ENCODE measurements at regions not wholly inside any gene's neighbourhood (a gene's known extent, or its start where the extent isn't known, plus 50 kb on each side); places are given as distances from the start of the nearest gene placed in this dataset.

- FAIRE-seq: no peak
- no peak for TF ChIP-seq POLR2A (IDR thresholded peaks at IDR 0.05; ENCODE audit: low read depth, low read length)
- DNase-seq (ENCODE audit: insufficient read length, low spot score): no peak
Measured at GRCh38 chr14:34021096-34021495, 70.2 kb upstream of the EGLN3 start.

DNA sequence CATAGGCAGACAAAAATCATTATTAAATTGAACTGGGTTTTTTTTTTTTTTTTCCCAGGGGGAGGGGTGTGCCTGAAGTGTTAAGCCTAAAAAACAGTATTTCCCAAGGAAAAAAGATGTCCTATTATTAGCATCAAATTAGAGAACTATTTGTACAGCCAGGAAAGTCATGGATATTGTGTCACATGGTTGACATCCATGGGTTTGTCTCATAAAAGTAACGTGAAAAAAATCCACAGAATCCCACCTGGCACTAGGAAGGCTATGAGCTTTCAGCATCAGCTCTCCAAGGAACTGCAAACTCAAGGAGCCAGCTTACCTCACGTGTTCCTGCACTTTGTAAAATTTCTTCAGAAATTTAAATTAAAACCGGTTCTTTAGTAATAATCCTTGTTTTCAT, 69.1 kb upstream of the EGLN3 start:
- DNase-seq (ENCODE audit: insufficient read length, low spot score) (no peak), FAIRE-seq (no peak)
- TF ChIP-seq POLR2A (IDR thresholded peaks at IDR 0.05; ENCODE audit: low read depth, low read length): no peak

DNA sequence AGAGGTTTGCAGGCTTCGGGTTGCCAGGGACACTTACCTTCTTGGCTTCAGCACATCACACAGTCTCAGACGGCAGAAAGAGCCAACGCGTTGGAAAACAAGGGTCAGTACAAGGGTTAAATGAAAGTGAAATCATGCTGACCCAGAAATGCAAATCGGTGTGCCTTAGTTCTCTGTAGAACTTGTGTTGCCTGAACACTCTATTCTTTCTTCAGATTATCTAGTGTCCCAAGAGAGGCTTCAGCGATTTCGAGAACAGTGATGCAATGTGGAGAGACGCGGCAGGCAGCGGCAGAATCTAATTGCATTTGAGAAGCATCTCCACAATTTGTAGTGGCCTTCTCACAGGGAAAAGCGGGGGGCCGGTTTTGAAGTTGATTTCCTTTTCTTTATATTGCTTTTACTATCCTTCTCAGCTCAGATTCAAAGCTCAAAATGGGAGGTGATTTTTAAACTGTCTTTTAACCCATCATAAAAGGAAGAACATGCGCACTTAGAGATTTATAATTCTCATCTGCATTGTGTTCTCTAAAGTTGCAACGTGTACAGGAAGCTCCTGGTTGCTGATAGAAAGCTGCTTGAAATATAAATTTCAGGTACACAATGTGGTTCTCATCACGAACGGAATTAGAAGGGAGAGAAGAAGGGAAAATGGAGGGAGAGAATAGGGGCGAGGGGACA, 67.8 kb upstream of the EGLN3 start:
- DNase-seq (ENCODE audit: insufficient read length, low spot score) (no peak), FAIRE-seq (peak; percentile 66)
- no peak for TF ChIP-seq POLR2A (IDR thresholded peaks at IDR 0.05; ENCODE audit: low read depth, low read length)

- no peak for DNase-seq (ENCODE audit: insufficient read length, low spot score)
- FAIRE-seq: no peak
Measured at GRCh38 chr14:34018125-34018524, 67.3 kb upstream of the EGLN3 start.

DNA sequence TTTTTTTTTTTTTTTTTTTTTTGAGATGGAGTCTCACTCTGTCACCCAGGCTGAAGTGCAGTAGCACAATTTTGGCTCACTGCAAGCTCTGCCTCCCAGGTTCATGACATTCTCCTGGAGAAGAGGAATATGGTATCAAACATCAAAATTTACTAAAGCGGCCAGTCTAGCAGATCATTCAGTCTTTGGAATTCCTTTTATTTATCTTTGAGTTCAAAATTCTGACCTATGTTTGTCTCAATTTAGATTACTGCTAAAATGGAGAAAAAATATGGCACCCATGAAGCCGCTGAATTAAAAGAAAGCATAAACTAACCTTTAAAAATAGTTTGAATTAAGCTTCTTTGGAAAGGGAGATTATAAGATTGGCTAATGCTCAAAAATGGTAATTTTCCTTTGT, 64.5 kb upstream of the EGLN3 start:
- TF ChIP-seq POLR2A (IDR thresholded peaks at IDR 0.05; ENCODE audit: low read depth, low read length): no peak
- FAIRE-seq: no peak
- DNase-seq (ENCODE audit: insufficient read length, low spot score): no peak

More at GRCh38 chr14:34018125-34018524, 67.3 kb upstream of the EGLN3 start:
- no peak for TF ChIP-seq POLR2A (IDR thresholded peaks at IDR 0.05; ENCODE audit: low read depth, low read length)

- FAIRE-seq: no peak
- no peak for TF ChIP-seq POLR2A (IDR thresholded peaks at IDR 0.05; ENCODE audit: low read depth, low read length)
Measured at GRCh38 chr14:34014936-34015335, 64.1 kb upstream of the EGLN3 start.

GRCh38 chr14:34013721-34014060, 62.8 kb upstream of the EGLN3 start:
- no peak for TF ChIP-seq POLR2A (IDR thresholded peaks at IDR 0.05; ENCODE audit: low read depth, low read length)
- FAIRE-seq (no peak), DNase-seq (ENCODE audit: insufficient read length, low spot score) (no peak)

More at GRCh38 chr14:34014936-34015335, 64.1 kb upstream of the EGLN3 start:
- no peak for DNase-seq (ENCODE audit: insufficient read length, low spot score)

GRCh38 chr14:34012978-34013720, 62.3 kb upstream of the EGLN3 start:
- no peak for DNase-seq (ENCODE audit: insufficient read length, low spot score)
- TF ChIP-seq POLR2A (IDR thresholded peaks at IDR 0.05; ENCODE audit: low read depth, low read length): no peak
- FAIRE-seq: no peak

DNA sequence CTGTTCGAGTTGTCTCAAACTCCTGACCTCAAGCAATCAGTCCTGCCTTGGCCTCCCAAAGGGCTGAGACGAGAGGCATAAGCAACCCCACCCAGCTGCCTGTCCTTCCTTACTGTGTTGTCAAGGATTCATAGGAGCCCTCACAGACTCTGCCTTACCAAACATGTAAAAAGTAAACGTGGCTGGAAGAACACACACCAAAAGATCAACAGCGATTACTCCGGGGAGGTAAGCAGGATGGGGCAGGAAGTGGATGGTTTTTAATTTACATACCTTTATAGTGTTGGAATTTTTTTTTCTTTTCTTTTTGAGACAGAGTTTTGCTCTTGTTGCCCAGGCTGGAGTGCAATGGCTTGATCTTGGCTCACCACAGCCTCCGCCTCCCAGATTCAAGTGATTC, 61.5 kb upstream of the EGLN3 start:
- FAIRE-seq: no peak
- no peak for TF ChIP-seq POLR2A (IDR thresholded peaks at IDR 0.05; ENCODE audit: low read depth, low read length)
- no peak for DNase-seq (ENCODE audit: insufficient read length, low spot score)

- no peak for FAIRE-seq
- DNase-seq (ENCODE audit: insufficient read length, low spot score): no peak
- TF ChIP-seq POLR2A (IDR thresholded peaks at IDR 0.05; ENCODE audit: low read depth, low read length): no peak
Measured at GRCh38 chr14:34009956-34010355, 59.1 kb upstream of the EGLN3 start.

DNA sequence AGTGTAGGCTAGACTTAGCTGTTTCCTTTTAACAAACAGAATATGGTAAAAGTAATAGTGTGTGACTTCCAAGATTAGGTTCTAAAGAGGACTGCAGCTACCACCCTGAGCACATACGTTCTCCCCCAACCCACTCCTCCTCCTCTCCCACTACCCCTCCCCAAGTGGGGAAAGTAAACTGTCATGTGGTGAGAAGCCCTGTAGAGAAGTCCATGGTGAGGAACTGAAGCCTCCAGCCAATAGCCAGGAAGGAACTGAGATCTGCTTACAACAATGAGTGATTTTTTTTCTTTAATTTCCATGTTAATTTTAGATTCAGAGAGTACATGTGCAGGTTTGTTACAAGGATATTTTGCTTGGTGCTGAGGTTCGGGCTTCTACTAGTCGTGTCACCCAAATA, 57.0 kb upstream of the EGLN3 start:
- no peak for TF ChIP-seq POLR2A (IDR thresholded peaks at IDR 0.05; ENCODE audit: low read depth, low read length)
- FAIRE-seq (no peak), DNase-seq (ENCODE audit: insufficient read length, low spot score) (no peak)

- DNase-seq (ENCODE audit: insufficient read length, low spot score): no peak
- FAIRE-seq: no peak
- no peak for TF ChIP-seq POLR2A (IDR thresholded peaks at IDR 0.05; ENCODE audit: low read depth, low read length)
Measured at GRCh38 chr14:34005901-34006300, 55.0 kb upstream of the EGLN3 start.

DNA sequence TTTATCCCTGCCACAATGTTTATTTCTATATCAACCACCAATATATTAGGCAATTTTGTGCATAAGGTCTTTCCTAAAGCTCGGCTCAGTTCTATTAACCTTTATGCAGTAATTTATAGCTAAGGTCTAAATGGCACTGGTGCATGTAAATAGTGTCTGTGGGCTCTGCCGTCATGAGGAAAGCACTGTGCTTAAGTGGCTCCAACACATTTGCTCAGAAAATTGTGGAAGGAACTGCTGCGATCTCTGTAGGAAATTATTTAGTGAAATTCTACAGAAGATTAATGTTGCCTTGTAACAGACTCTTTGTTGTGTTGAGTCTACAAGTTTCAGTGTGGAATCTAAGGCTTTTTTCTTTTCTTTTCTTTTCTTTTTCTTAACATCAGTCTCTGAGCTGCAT, 54.0 kb upstream of the EGLN3 start:
- no peak for FAIRE-seq
- DNase-seq (ENCODE audit: insufficient read length, low spot score): no peak
- TF ChIP-seq POLR2A (IDR thresholded peaks at IDR 0.05; ENCODE audit: low read depth, low read length): no peak

GRCh38 chr14:34003691-34004090, 52.8 kb upstream of the EGLN3 start:
- no peak for TF ChIP-seq POLR2A (IDR thresholded peaks at IDR 0.05; ENCODE audit: low read depth, low read length)
- FAIRE-seq (no peak), DNase-seq (ENCODE audit: insufficient read length, low spot score) (no peak)

- DNase-seq (ENCODE audit: insufficient read length, low spot score) (no peak), FAIRE-seq (no peak)
- TF ChIP-seq POLR2A (IDR thresholded peaks at IDR 0.05; ENCODE audit: low read depth, low read length): no peak
Measured at GRCh38 chr14:34003082-34003668, 52.3 kb upstream of the EGLN3 start.
